Smooth muscle cell (in vitro differentiated cells): ENCODE measurements at regions not wholly inside any gene's neighbourhood (a gene's known extent, or its start where the extent isn't known, plus 50 kb on each side); places are given as distances from the start of the nearest gene placed in this dataset.

Source experiments
- DNase-seq: peaks from one replicate; lab custom pipeline; 2025; ENCODE audit not compliant: unreplicated experiment; lab: John Stamatoyannopoulos, UW
- H2AFZ ChIP-seq: fragments of 200-600 bp; sonication (generic); 2 replicates; pipeline ENCODE4 v1.6.0; 2016; ENCODE audit warnings: antibody characterized with exemption, low read depth, mild to moderate bottlenecking
- H3F3A ChIP-seq: fragments of 200-600 bp; sonication (generic); 2 replicates; pipeline ENCODE4 v1.6.0; 2017; ENCODE audit warnings: antibody characterized with exemption, low read depth
- H3K27ac ChIP-seq: fragments of 200-600 bp; sonication (generic); 2 replicates; pipeline ENCODE4 v1.5.1; 2016; ENCODE audit warnings: low read depth, mild to moderate bottlenecking
- H3K27me3 ChIP-seq: fragments of 200-600 bp; sonication (generic); 2 replicates; pipeline ENCODE4 v1.6.1; 2016; ENCODE audit warnings: low read depth, mild to moderate bottlenecking
- H3K36me3 ChIP-seq: fragments of 200-600 bp; sonication (generic); 2 replicates; pipeline ENCODE4 v1.5.1; 2016; ENCODE audit warnings: low read depth
- H3K4me1 ChIP-seq: fragments of 200-600 bp; sonication (generic); 2 replicates; pipeline ENCODE4 v1.5.1; 2016; ENCODE audit warnings: low read depth
- H3K4me2 ChIP-seq: fragments of 200-600 bp; sonication (generic); 2 replicates; pipeline ENCODE4 v1.6.0; 2016; ENCODE audit warnings: mild to moderate bottlenecking
- H3K4me3 ChIP-seq: fragments of 200-600 bp; sonication (generic); 2 replicates; pipeline ENCODE4 v1.5.1; 2016; ENCODE audit warnings: mild to moderate bottlenecking
- H3K79me2 ChIP-seq: fragments of 200-600 bp; sonication (generic); 2 replicates; pipeline ENCODE4 v1.6.0; 2016; ENCODE audit warnings: low read depth, mild to moderate bottlenecking
- H3K9ac ChIP-seq: fragments of 200-600 bp; sonication (generic); 2 replicates; pipeline ENCODE4 v1.6.0; 2016; ENCODE audit warnings: low read depth
- H3K9me3 ChIP-seq: fragments of 200-600 bp; sonication (generic); replicated peaks from 2 replicates; pipeline ENCODE4 v1.5.1; 2016; ENCODE audit warnings: low read depth
- H4K20me1 ChIP-seq: fragments of 200-600 bp; sonication (generic); 2 replicates; pipeline ENCODE4 v1.6.0; 2016; ENCODE audit warnings: low read depth
- WGBS: methylation state at CpG from one replicate; pipeline ENCODE4 v1.1.7; 2016; ENCODE audit warnings: low lambda C conversion rate; 5-methylcytosine and 5-hydroxymethylcytosine counted together
- TF ChIP-seq, protein P1 (sequence below): fragments of 200-600 bp; sonication (generic); IDR thresholded peaks from 2 replicates; pipeline ENCODE4 v1.5.1; 2017; ENCODE audit warnings: borderline replicate concordance, mild to moderate bottlenecking, antibody characterized with exemption; ENCODE audit not compliant: insufficient read depth, poor library complexity, severe bottlenecking

DNA sequence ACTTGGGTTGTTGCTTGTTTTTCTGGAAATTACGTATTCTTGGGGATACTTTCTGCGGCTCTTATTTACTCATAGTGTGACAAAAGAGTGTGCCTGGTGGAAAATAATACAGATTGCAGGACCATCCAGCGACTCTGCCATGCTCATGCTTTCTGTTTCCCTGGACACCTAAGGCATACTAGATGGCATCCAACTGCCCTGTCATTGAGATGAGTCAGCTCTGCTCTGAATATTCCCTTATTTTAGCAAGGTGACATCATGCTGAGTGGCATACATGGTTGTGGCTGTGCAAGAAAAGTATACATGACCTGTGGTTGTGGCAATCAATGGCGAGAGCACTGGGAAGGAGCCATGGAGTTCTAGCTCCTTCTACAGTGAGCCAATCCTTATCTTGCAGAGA, 471.0 kb downstream of the TMEM182 start:
- TF ChIP-seq, protein P1, sequence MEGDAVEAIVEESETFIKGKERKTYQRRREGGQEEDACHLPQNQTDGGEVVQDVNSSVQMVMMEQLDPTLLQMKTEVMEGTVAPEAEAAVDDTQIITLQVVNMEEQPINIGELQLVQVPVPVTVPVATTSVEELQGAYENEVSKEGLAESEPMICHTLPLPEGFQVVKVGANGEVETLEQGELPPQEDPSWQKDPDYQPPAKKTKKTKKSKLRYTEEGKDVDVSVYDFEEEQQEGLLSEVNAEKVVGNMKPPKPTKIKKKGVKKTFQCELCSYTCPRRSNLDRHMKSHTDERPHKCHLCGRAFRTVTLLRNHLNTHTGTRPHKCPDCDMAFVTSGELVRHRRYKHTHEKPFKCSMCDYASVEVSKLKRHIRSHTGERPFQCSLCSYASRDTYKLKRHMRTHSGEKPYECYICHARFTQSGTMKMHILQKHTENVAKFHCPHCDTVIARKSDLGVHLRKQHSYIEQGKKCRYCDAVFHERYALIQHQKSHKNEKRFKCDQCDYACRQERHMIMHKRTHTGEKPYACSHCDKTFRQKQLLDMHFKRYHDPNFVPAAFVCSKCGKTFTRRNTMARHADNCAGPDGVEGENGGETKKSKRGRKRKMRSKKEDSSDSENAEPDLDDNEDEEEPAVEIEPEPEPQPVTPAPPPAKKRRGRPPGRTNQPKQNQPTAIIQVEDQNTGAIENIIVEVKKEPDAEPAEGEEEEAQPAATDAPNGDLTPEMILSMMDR: no peak
- 91% methylated on average over 4 of the region's 4 CpGs for WGBS
- H3K27ac ChIP-seq: no peak overlapping the region

DNA sequence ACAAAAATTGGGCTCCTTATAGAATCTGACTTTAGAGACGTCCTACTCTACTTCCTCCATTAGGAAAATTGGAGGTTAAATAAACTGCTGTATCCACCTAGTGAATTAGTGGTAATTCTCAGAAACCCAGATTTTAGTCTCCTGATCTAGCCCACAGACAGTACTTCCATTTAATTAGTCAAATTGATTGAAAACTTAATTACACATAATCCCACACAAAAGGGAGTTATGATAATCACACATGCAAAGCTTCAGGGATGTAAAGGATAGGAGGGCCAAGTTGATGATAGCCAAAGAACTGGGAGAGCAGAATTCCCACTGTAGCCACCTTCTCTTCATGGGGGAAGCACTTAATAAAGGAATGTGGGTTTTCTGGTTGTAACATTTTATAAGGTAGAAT, 471.9 kb downstream of the TMEM182 start:
- H3K27me3 ChIP-seq: no peaks in the 10 kb centered on the region
- H3K4me1 ChIP-seq: no peaks in the 10 kb centered on the region
- no peak for DNase-seq
- no peak overlapping the region for H3K9ac ChIP-seq
- H3K4me3 ChIP-seq: no peak overlapping the region
- H3F3A ChIP-seq: no peaks in the 10 kb centered on the region
- no peaks in the 10 kb centered on the region for H3K79me2 ChIP-seq
- H3K4me2 ChIP-seq: no peak overlapping the region
- TF ChIP-seq, protein P1: no peak
- H3K9me3 ChIP-seq: no peaks in the 10 kb centered on the region
- no peak overlapping the region for H2AFZ ChIP-seq
- H3K36me3 ChIP-seq: no peaks in the 10 kb centered on the region
- H4K20me1 ChIP-seq: no peaks in the 10 kb centered on the region
- WGBS: 74% methylated on average over 1 of the region's 1 CpG
- no peak overlapping the region for H3K27ac ChIP-seq

More for the DNA sequence above, 471.0 kb downstream of the TMEM182 start:
- DNase-seq: no peak
- Histone ChIP-seq H3K4me2 (no peak overlapping the region), H3F3A (no peaks in the 10 kb centered on the region), H4K20me1 (no peaks in the 10 kb centered on the region), H3K9ac (no peak overlapping the region), H3K9me3 (no peaks in the 10 kb centered on the region), H3K27me3 (no peaks in the 10 kb centered on the region), H2AFZ (no peak overlapping the region), H3K4me3 (no peak overlapping the region), H3K36me3 (no peaks in the 10 kb centered on the region), H3K79me2 (no peaks in the 10 kb centered on the region), H3K4me1 (no peaks in the 10 kb centered on the region)

DNA sequence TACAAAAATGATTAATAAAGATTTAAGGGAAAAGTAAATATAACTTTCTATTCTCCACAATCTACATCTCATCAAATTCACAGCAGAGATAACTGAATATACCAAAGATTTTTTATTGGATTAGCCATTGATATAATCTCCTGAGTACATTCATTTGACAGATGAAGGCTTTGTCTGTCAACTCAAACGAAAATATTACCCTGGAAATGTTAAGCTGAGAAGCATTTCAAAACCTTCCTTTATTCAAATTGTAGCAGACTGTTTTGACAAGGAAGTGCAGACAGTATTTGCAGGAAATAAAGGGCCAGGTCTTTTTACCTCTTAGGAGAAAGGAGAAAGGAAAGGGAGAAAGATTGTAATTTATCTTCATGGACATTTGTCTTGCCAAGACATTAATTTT, 473.5 kb downstream of the TMEM182 start:
- WGBS: 73% methylated on average over 1 of the region's 1 CpG
- Histone ChIP-seq H3K36me3 (no peaks in the 10 kb centered on the region), H3K9me3 (no peaks in the 10 kb centered on the region), H2AFZ (no peak overlapping the region), H4K20me1 (no peaks in the 10 kb centered on the region), H3K4me3 (no peak overlapping the region), H3K9ac (no peak overlapping the region), H3K27me3 (no peaks in the 10 kb centered on the region), H3K4me2 (no peak overlapping the region), H3K4me1 (no peaks in the 10 kb centered on the region), H3K79me2 (no peaks in the 10 kb centered on the region), H3K27ac (no peak overlapping the region), H3F3A (no peaks in the 10 kb centered on the region)
- TF ChIP-seq, protein P1: no peak
- DNase-seq: no peak

DNA sequence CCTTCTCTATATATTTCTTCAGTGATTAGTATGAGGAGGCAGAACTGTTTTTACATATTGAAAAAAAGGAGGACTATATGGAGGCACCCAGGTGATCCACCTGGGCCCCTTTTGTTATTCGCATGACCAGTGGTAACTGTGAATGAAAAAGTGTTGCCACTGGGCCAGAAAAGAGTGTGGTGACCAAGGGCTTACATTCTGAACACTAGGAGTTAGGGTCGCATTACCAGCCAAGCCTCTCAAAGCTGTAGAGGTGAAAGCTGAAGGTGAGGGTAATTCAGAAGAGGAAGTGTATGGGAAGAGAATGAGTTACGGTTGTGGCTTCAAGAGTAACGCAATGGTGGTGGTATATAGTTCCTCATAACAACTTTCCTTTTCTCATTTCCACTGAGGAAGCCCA, 487.6 kb downstream of the TMEM182 start:
- no peaks in the 10 kb centered on the region for H3K27me3 ChIP-seq

More for the DNA sequence above, 487.6 kb downstream of the TMEM182 start:
- Histone ChIP-seq H3K4me2 (no peak overlapping the region), H3K9me3 (no peaks in the 10 kb centered on the region), H3K36me3 (no peaks in the 10 kb centered on the region), H3K4me1 (no peaks in the 10 kb centered on the region), H3K27ac (no peak overlapping the region), H3K4me3 (no peak overlapping the region), H3F3A (no peaks in the 10 kb centered on the region), H3K9ac (no peak overlapping the region), H3K79me2 (no peaks in the 10 kb centered on the region), H4K20me1 (no peaks in the 10 kb centered on the region), H2AFZ (no peak overlapping the region)
- TF ChIP-seq, protein P1: no peak
- DNase-seq: no peak
- WGBS: 88% methylated on average over 4 of the region's 4 CpGs
